ENCODE measurements at regions not wholly inside any gene's neighbourhood (a gene's known extent, or its start where the extent isn't known, plus 50 kb on each side); places are given as distances from the start of the nearest gene placed in this dataset.

- TF ChIP-seq CTCF (conservative IDR thresholded peaks at IDR 0.05; ENCODE audit: low read depth in 2 of 2) (no peak), EZH2 (IDR thresholded peaks at IDR 0.05; ENCODE audit: low read depth, unreplicated experiment) (no peak)
Measured at GRCh38 chr16:51937771-51938170, 609.2 kb downstream of the TOX3 start.
